Calu3 (cell line): ENCODE measurements at regions not wholly inside any gene's neighbourhood (a gene's known extent, or its start where the extent isn't known, plus 50 kb on each side); places are given as distances from the start of the nearest gene placed in this dataset.

Experiments used
- BruUV-seq: library from RNA; stranded (reverse); fragments of 400-500 nt; replicated peaks from 2 replicates; lab custom pipeline; 2021; lab: Mats Ljungman, UMichigan
- CTCF ChIA-PET: fragments of 300-600 bp; sonication (Branson Sonifier 250); formaldehyde crosslinking; loops from one replicate; lab custom pipeline; 2022; ENCODE audit warnings: antibody characterized with exemption; lab: Charles Lee
- DNase-seq: peaks from one replicate; pipeline ENCODE4 v3.0.0; 2022
- H3K27ac Mint-ChIP-seq: one replicate; pipeline ENCODE4 v1.8.0; 2022; ENCODE audit warnings: mixed read lengths; ENCODE audit not compliant: unreplicated experiment
- H3K27me3 Mint-ChIP-seq: one replicate; pipeline ENCODE4 v1.8.0; 2022; ENCODE audit warnings: mixed read lengths; ENCODE audit not compliant: unreplicated experiment
- H3K36me3 Mint-ChIP-seq: one replicate; pipeline ENCODE4 v1.8.0; 2022; ENCODE audit warnings: mild to moderate bottlenecking, moderate library complexity, mixed read lengths; ENCODE audit not compliant: insufficient read depth, unreplicated experiment
- H3K4me1 Mint-ChIP-seq: one replicate; pipeline ENCODE4 v1.8.0; 2022; ENCODE audit warnings: mild to moderate bottlenecking, low read depth, mixed read lengths; ENCODE audit not compliant: unreplicated experiment
- H3K4me3 Mint-ChIP-seq: one replicate; pipeline ENCODE4 v1.8.0; 2022; ENCODE audit warnings: mild to moderate bottlenecking, low read depth, moderate library complexity, mixed read lengths; ENCODE audit not compliant: unreplicated experiment
- H3K9me3 Mint-ChIP-seq: one replicate; pipeline ENCODE4 v1.8.0; 2022; ENCODE audit warnings: low read depth, mixed read lengths; ENCODE audit not compliant: unreplicated experiment
- CTCF ChIP-seq: fragments of 200-600 bp; IDR thresholded peaks from one replicate; pipeline ENCODE4 v1.8.0; 2022; ENCODE audit warnings: antibody characterized with exemption; ENCODE audit not compliant: unreplicated experiment
- intact Hi-C: fragments of 100-400 bp; cut with micrococcal nuclease; formaldehyde crosslinking; loops from one replicate; pipeline ENCODE4 v1.10.0; 2022; ENCODE audit not compliant: unreplicated experiment

DNA sequence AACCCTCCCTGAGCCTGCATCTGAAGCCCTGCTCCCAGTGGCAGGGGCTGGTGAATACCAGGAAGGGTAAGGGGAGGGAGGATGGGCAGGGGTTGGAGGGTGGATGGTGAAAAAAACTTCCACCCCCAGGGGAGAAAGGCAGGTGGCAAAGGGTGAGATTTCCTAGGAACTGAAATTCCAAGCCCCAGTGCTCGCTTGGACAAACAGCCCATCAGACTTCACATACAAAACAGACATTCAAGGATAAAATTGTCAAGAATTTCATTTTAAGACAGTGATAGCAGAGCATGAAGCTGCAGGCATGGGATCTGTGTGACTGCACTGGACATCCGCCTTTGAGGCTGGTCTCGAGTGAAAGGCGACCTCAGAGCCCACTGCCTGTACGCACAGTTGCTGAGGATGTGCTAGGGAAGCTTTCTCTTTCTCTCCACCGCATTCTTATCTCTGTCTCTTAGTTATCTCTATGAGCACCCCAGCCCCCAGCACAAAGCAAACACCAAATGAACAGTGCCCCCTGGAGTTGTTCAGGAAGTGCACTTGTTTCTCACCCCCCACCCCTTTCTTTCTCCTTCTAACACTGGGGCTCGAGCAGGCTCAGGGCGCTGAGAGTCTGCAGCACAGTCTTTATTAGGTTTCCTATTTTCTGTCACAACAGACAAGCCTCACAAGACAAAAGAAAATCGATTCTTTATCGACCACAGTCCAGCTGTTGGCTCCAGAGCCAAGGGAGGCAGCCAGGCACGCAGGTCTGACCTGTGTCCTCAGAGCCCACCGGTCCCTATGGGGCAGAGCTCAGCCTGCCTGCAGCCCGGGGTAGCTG lies 237.3 kb upstream of the NCAM1 start:
- Mint-ChIP-seq H3K4me1 (peaks cover 9% of the 10 kb centered on the region), H3K27me3 (no peaks in the 10 kb centered on the region), H3K36me3 (no peaks in the 10 kb centered on the region), H3K4me3 (no peak overlapping the region), H3K27ac (no peak overlapping the region), H3K9me3 (peaks cover 3% of the 10 kb centered on the region)
- DNase-seq, result peak; percentile 2
- no TSS peak for BruUV-seq
- CTCF ChIA-PET, result no interaction called here
- intact Hi-C loops, result no loop called here
- TF ChIP-seq CTCF, result no peak

- no peak overlapping the region for H3K4me3 Mint-ChIP-seq
- peaks cover 9% of the 10 kb centered on the region for H3K4me1 Mint-ChIP-seq
- no peak for DNase-seq
- peaks cover 3% of the 10 kb centered on the region for H3K9me3 Mint-ChIP-seq
- H3K27ac Mint-ChIP-seq, result no peak overlapping the region
- H3K36me3 Mint-ChIP-seq, result no peaks in the 10 kb centered on the region
- BruUV-seq, result no TSS peak
- intact Hi-C loops, result no loop called here
- no peak for TF ChIP-seq CTCF
- no peaks in the 10 kb centered on the region for H3K27me3 Mint-ChIP-seq
- CTCF ChIA-PET, result no interaction called here
These were observed 236.8 kb upstream of the NCAM1 start for GRCh38 chr11:112724496-112724790.

DNA sequence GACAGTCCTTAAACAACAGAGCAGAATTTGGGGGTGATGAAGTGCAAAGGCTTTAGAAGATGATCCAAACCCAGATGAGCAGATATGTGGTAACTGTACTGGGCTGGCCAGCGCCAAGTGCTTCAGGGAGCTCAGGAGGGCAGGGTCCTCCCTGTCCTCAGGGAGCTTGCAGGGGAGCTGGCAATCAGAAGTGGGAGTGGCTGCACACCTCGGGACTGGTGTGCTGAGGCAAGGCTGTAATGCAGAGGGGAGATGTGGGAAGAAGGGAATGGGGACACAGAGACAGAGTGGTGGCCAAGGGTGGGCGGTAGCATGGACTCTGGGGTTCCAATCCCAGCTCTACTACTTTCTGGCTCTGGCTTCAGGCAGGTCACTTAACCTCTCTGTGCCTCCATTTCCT lies 235.6 kb upstream of the NCAM1 start:
- TF ChIP-seq CTCF, result no peak
- Mint-ChIP-seq H3K4me3 (no peak overlapping the region), H3K27me3 (no peaks in the 10 kb centered on the region), H3K9me3 (peaks cover 3% of the 10 kb centered on the region), H3K27ac (no peak overlapping the region), H3K4me1 (peaks cover 9% of the 10 kb centered on the region), H3K36me3 (no peaks in the 10 kb centered on the region)
- no TSS peak for BruUV-seq
- intact Hi-C loops, result no loop called here
- CTCF ChIA-PET, result no interaction called here
- DNase-seq, result no peak

- BruUV-seq, result no TSS peak
- Mint-ChIP-seq H3K36me3 (no peaks in the 10 kb centered on the region), H3K4me3 (no peak overlapping the region), H3K4me1 (peaks cover 9% of the 10 kb centered on the region), H3K27ac (no peak overlapping the region), H3K27me3 (no peaks in the 10 kb centered on the region), H3K9me3 (no peaks in the 10 kb centered on the region)
- intact Hi-C loops, result no loop called here
- no peak for TF ChIP-seq CTCF
- CTCF ChIA-PET, result no interaction called here
- DNase-seq, result no peak
These were observed 233.8 kb upstream of the NCAM1 start for GRCh38 chr11:112727341-112727841.
